ENCODE measurements at regions not wholly inside any gene's neighbourhood (a gene's known extent, or its start where the extent isn't known, plus 50 kb on each side); places are given as distances from the start of the nearest gene placed in this dataset.
"Not testable (repeated sequence)": the region's sequence is repeated elsewhere in the genome, so short reads cannot be mapped to it uniquely, and the experiment has no call there.

DNA sequence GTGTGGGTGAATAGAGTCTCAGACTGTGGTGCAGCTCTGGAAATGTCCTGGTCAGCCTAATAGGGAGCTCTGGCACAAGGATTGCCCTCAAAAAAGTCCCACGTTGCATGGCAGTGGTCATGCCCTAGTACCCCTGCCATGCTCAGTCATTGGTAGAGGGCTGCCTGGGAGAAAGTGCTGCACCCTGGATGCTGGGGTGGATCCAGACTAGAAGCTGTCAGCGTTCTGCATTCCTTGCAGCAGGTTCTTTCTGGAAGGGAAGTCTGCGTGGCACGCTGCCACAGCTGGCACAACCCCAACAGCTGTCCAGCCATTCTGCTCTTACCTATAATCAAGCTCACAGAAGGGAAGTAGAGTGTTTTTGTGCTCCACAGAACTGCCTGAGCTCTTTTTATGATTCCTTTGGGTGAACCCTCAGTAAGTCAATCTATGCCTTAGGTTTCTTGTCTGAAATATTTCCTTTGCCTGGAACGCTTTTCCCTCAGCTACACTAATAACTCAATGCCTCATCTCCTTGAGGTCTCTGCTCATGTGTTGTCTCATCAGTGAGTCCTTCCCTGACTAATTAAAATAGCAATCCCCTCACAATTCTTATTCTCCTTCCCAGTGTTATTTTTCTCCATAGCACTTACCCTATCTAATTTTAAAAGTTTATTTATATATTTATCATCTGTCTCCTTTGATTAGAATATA, 61.5 kb upstream of the JAK1 start:
- in situ Hi-C loops (cut with MboI; ENCODE audit: low pct_ligation_motif_present in 1 of 4, low pct_unique_long_range_greater_than_20kb in 1 of 4, low sequenced_read_pairs in 3 of 4) = no loop called here
- 36 to 45% methylated on average over 1 to 5 of the region's 5 CpGs for WGBS, 2 donors (ENCODE audit: low coverage in 1 of 2)

GRCh38 chr1:65029434-65029833, 63.1 kb upstream of the JAK1 start:
- H3K36me3 ChIP-seq; DNase-seq; H3K9me3 ChIP-seq; H3K4me3 ChIP-seq; H3K27me3 ChIP-seq; intact Hi-C loops (cut with DNase I; ENCODE audit: low total_unique reads); in situ Hi-C loops (cut with MboI; ENCODE audit: low pct_ligation_motif_present in 1 of 4, low pct_unique_long_range_greater_than_20kb in 1 of 4, low sequenced_read_pairs in 3 of 4); H3K27ac ChIP-seq: not testable (repeated sequence)
- 89 to 92% methylated on average over 3 of the region's 3 CpGs for WGBS, 2 donors (ENCODE audit: low coverage in 1 of 2)
- H3K4me1 ChIP-seq = peaks cover 0 to 32% (median 13%) of the 10 kb centered on the region in 4 donors

More for the DNA sequence above, 61.5 kb upstream of the JAK1 start:
- no peak overlapping the region for H3K4me3 ChIP-seq
- H3K9me3 ChIP-seq = no peaks in the 10 kb centered on the region
- intact Hi-C loops (cut with DNase I; ENCODE audit: low total_unique reads) = no loop called here
- TF ChIP-seq POLR2AphosphoS5 (IDR thresholded peaks at IDR 0.05) (peak in 1 of 3 donors; percentile 19), EP300 (IDR thresholded peaks at IDR 0.05; ENCODE audit: low read depth) (no peak)
- H3K27ac ChIP-seq = no peak overlapping the region
- no peaks in the 10 kb centered on the region for H3K27me3 ChIP-seq
- peaks cover 0 to 32% (median 13%) of the 10 kb centered on the region in 4 donors for H3K4me1 ChIP-seq
- peak; percentile 76 for DNase-seq
- no peaks in the 10 kb centered on the region for H3K36me3 ChIP-seq

GRCh38 chr1:65034879-65035278, 68.5 kb upstream of the JAK1 start:
- WGBS, 2 donors (ENCODE audit: low coverage in 1 of 2) = 85 to 92% methylated on average over 5 of the region's 5 CpGs
- H3K4me1 ChIP-seq; intact Hi-C loops (cut with DNase I; ENCODE audit: low total_unique reads); H3K36me3 ChIP-seq; H3K27ac ChIP-seq; in situ Hi-C loops (cut with MboI; ENCODE audit: low pct_ligation_motif_present in 1 of 4, low pct_unique_long_range_greater_than_20kb in 1 of 4, low sequenced_read_pairs in 3 of 4); H3K27me3 ChIP-seq; H3K4me3 ChIP-seq; H3K9me3 ChIP-seq; DNase-seq: not testable (repeated sequence)

DNA sequence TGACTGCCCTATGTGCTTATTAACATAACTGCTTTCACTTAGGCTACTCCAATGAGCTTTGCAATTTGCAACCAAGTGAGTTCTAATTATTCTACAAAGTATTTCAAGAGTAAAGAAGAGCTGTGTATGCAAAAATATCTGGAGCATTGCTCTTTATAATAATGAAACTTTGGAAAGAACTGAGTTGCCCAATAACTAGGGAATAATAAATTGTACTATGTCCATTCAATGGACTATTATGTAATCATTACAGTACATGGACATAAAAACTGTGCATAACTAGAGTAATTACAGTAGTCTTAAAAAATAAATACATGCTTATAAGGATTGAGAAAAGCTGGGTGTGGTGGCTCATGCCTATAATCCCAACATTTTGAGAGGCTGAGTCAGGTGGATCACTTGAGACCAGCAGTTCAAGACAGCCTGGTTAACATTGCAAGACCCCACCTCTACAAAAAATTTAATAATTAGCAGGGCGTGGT, 70.3 kb upstream of the JAK1 start:
- no peak for TF ChIP-seq POLR2AphosphoS5 (IDR thresholded peaks at IDR 0.05)
- 80 to 82% methylated on average over 1 of the region's 1 CpG for WGBS, 2 donors (ENCODE audit: low coverage in 1 of 2)
- in situ Hi-C loops (cut with MboI; ENCODE audit: low pct_ligation_motif_present in 1 of 4, low pct_unique_long_range_greater_than_20kb in 1 of 4, low sequenced_read_pairs in 3 of 4) = no loop called here
- no peak for DNase-seq
- Histone ChIP-seq H3K36me3 (no peaks in the 10 kb centered on the region), H3K4me1 (no peaks in the 10 kb centered on the region), H3K27me3 (no peaks in the 10 kb centered on the region), H3K4me3 (no peak overlapping the region), H3K27ac (no peak overlapping the region), H3K9me3 (no peaks in the 10 kb centered on the region)
- intact Hi-C loops (cut with DNase I; ENCODE audit: low total_unique reads) = no loop called here

- in situ Hi-C loops (cut with MboI; ENCODE audit: low pct_ligation_motif_present in 1 of 4, low pct_unique_long_range_greater_than_20kb in 1 of 4, low sequenced_read_pairs in 3 of 4) = no loop called here
- no peak for TF ChIP-seq EP300 (IDR thresholded peaks at IDR 0.05; ENCODE audit: low read depth)
- TF ChIP-seq, protein P1, sequence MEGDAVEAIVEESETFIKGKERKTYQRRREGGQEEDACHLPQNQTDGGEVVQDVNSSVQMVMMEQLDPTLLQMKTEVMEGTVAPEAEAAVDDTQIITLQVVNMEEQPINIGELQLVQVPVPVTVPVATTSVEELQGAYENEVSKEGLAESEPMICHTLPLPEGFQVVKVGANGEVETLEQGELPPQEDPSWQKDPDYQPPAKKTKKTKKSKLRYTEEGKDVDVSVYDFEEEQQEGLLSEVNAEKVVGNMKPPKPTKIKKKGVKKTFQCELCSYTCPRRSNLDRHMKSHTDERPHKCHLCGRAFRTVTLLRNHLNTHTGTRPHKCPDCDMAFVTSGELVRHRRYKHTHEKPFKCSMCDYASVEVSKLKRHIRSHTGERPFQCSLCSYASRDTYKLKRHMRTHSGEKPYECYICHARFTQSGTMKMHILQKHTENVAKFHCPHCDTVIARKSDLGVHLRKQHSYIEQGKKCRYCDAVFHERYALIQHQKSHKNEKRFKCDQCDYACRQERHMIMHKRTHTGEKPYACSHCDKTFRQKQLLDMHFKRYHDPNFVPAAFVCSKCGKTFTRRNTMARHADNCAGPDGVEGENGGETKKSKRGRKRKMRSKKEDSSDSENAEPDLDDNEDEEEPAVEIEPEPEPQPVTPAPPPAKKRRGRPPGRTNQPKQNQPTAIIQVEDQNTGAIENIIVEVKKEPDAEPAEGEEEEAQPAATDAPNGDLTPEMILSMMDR (IDR thresholded peaks at IDR 0.05) = no peak
- no peak for TF ChIP-seq POLR2A (IDR thresholded peaks at IDR 0.05)
- TF ChIP-seq POLR2AphosphoS5 (IDR thresholded peaks at IDR 0.05) = no peak
- WGBS, 2 donors (ENCODE audit: low coverage in 1 of 2) = 92% methylated on average over 1 of the region's 1 CpG; no CpG with 5 or more reads in 1 of the 2 donors
- intact Hi-C loops (cut with DNase I; ENCODE audit: low total_unique reads) = no loop called here
- H3K36me3 ChIP-seq = no peaks in the 10 kb centered on the region
- H3K4me3 ChIP-seq = no peak overlapping the region
- H3K9me3 ChIP-seq = no peaks in the 10 kb centered on the region
- no peaks in the 10 kb centered on the region for H3K4me1 ChIP-seq
- H3K27me3 ChIP-seq = no peaks in the 10 kb centered on the region
- H3K27ac ChIP-seq = no peak overlapping the region
- DNase-seq = no peak
Observed at GRCh38 chr1:65039066-65039465, 72.7 kb upstream of the JAK1 start.

DNA sequence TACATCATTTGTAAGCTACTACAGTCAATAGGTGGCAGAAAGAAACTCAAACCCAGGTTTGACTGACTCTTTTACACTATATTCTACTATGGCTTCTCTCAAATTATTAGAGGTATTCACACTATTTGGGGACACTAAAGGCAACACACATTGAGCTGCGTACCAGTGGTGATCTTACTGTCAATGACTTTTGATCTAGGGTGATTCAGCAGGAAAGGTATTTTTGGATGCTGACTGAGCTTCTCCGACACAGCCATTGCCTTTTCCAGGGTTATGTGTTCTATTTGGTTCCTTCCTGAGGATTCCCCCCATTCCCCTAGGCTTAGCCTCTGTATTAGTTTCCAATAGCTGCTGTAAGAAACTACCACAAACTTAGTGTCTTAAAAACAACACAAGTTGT, 73.2 kb upstream of the JAK1 start:
- no peak for DNase-seq
- TF ChIP-seq, protein P1 (IDR thresholded peaks at IDR 0.05) = no peak
- no peak for TF ChIP-seq POLR2AphosphoS5 (IDR thresholded peaks at IDR 0.05)
- H3K27me3 ChIP-seq = no peaks in the 10 kb centered on the region
- no peak overlapping the region for H3K27ac ChIP-seq
- no peaks in the 10 kb centered on the region for H3K9me3 ChIP-seq
- 69 to 93% methylated on average over 2 of the region's 2 CpGs for WGBS, 2 donors (ENCODE audit: low coverage in 1 of 2)
- no peaks in the 10 kb centered on the region for H3K4me1 ChIP-seq
- H3K36me3 ChIP-seq = no peaks in the 10 kb centered on the region
- in situ Hi-C loops (cut with MboI; ENCODE audit: low pct_ligation_motif_present in 1 of 4, low pct_unique_long_range_greater_than_20kb in 1 of 4, low sequenced_read_pairs in 3 of 4) (no loop called here), intact Hi-C loops (cut with DNase I; ENCODE audit: low total_unique reads) (no loop called here)
- H3K4me3 ChIP-seq = no peak overlapping the region
